SK-N-SH (cell line): ENCODE measurements at regions not wholly inside any gene's neighbourhood (a gene's known extent, or its start where the extent isn't known, plus 50 kb on each side); places are given as distances from the start of the nearest gene placed in this dataset.

Experiments
- CTCF ChIA-PET: fragments of 300-600, 350-600 bp; formaldehyde crosslinking; extraction: SDS; loops from one replicate; lab custom pipeline; 2021; lab: Yijun Ruan, JAX
- POLR2A ChIA-PET: fragments of 350-600 bp; sonication (Branson Sonifier 250); formaldehyde crosslinking; extraction: SDS; loops from one replicate; lab custom pipeline; 2020; ENCODE audit warnings: antibody characterized with exemption, inconsistent platforms; lab: Yijun Ruan, JAX
- DNase-seq: peaks from one replicate; pipeline ENCODE4 v3.0.0; 2012
- H2AFZ ChIP-seq: fragments of 200-600 bp; sonication (generic); 2 replicates; pipeline ENCODE4 v1.8.1; 2016; ENCODE audit warnings: antibody characterized with exemption, mild to moderate bottlenecking, low read depth
- H3F3A ChIP-seq: fragments of 200-600 bp; sonication (generic); replicated peaks from 2 replicates; pipeline ENCODE3; 2016; ENCODE audit warnings: antibody characterized with exemption, mild to moderate bottlenecking; ENCODE audit not compliant: insufficient read depth
- H3K27ac ChIP-seq, 2 experiments: fragments of 200-500 bp in 1 of 2; fragments of 200-600 bp in 1 of 2; sonication (Bioruptor generic) in 1 of 2; sonication (generic), shearing (Covaris generic) in 1 of 2; 2 replicates each; pipeline versions ENCODE4 v1.5.1 to v1.6.1; 2014 to 2016; ENCODE audit warnings: low read depth in 2 of 2, inconsistent platforms in 1 of 2, low read length in 1 of 2, mild to moderate bottlenecking in 1 of 2, mixed read lengths in 1 of 2
- H3K27me3 ChIP-seq: fragments of 200-600 bp; sonication (generic), shearing (Covaris generic); 2 replicates; pipeline ENCODE4 v1.6.1; 2016; ENCODE audit warnings: mixed run types; ENCODE audit not compliant: insufficient read depth
- H3K36me3 ChIP-seq, 2 experiments: fragments of 200-500 bp in 1 of 2; fragments of 200-600 bp in 1 of 2; sonication (Bioruptor generic) in 1 of 2; sonication (generic) in 1 of 2; replicated peaks in 1 of 2; 2 replicates each; pipeline versions ENCODE3 to v1.5.1; 2014 to 2016; ENCODE audit warnings: low read length in 1 of 2, mild to moderate bottlenecking in 1 of 2; ENCODE audit not compliant: insufficient read depth in 2 of 2, control insufficient read depth in 1 of 2
- H3K4me1 ChIP-seq, 2 experiments: fragments of 200-500 bp in 1 of 2; fragments of 200-600 bp in 1 of 2; sonication (Bioruptor generic) in 1 of 2; sonication (generic), shearing (Covaris generic) in 1 of 2; 2 replicates each; pipeline versions ENCODE4 v1.5.1 to v1.6.1; 2014 to 2016; ENCODE audit warnings: low read depth in 1 of 2, low read length in 1 of 2, mixed run types in 1 of 2; ENCODE audit not compliant: insufficient read depth in 2 of 2, control insufficient read depth in 1 of 2
- H3K4me2 ChIP-seq: fragments of 200-600 bp; sonication (generic), shearing (Covaris generic); 2 replicates; pipeline ENCODE4 v1.6.1; 2017; ENCODE audit warnings: mixed run types
- H3K4me3 ChIP-seq, 2 experiments: fragments of 200-500 bp in 1 of 2; fragments of 200-600 bp in 1 of 2; sonication (Bioruptor generic) in 1 of 2; sonication (generic), shearing (Covaris generic) in 1 of 2; 2 replicates each; pipeline versions ENCODE4 v1.5.1 to v1.8.1; 2014 to 2016; ENCODE audit warnings: low read depth in 2 of 2, inconsistent platforms in 1 of 2, low read length in 1 of 2, mild to moderate bottlenecking in 1 of 2, mixed read lengths in 1 of 2, moderate library complexity in 1 of 2
- H3K79me2 ChIP-seq: fragments of 200-600 bp; sonication (generic); 2 replicates; pipeline ENCODE4 v1.8.1; 2017; ENCODE audit warnings: mild to moderate bottlenecking; ENCODE audit not compliant: insufficient read depth
- H3K9ac ChIP-seq: fragments of 200-600 bp; sonication (generic); 2 replicates; pipeline ENCODE4 v1.6.1; 2017; ENCODE audit warnings: mixed run types
- H3K9me2 ChIP-seq: fragments of 200-600 bp; sonication (generic); 2 replicates; pipeline ENCODE4 v1.6.1; 2017; ENCODE audit warnings: mixed run types
- H3K9me3 ChIP-seq: fragments of 200-600 bp; sonication (generic); 2 replicates; pipeline ENCODE4 v1.6.1; 2017; ENCODE audit warnings: mixed run types, mild to moderate bottlenecking, moderate library complexity
- H4K20me1 ChIP-seq: fragments of 200-600 bp; sonication (generic); 2 replicates; pipeline ENCODE4 v1.6.1; 2017; ENCODE audit warnings: mild to moderate bottlenecking, mixed run types; ENCODE audit not compliant: insufficient read depth
- NFIC ChIP-seq: IDR thresholded peaks from 2 replicates; pipeline ENCODE4 v1.4.0; 2012; ENCODE audit warnings: borderline replicate concordance
- RXRA ChIP-seq: IDR thresholded peaks from 2 replicates; pipeline ENCODE4 v1.4.0; 2012; ENCODE audit warnings: low read depth, mild to moderate bottlenecking, borderline replicate concordance
- WGBS: methylation state at CpG from one replicate; pipeline ENCODE4 v1.1.6; 2017; ENCODE audit warnings: low lambda C conversion rate; 5-methylcytosine and 5-hydroxymethylcytosine counted together
- TF ChIP-seq, protein P1 (sequence below): IDR thresholded peaks from 2 replicates; pipeline ENCODE4 v1.4.0; 2012; ENCODE audit warnings: low read depth, borderline replicate concordance
- TF ChIP-seq, protein P2 (sequence below): IDR thresholded peaks from 2 replicates; pipeline ENCODE4 v1.4.0; 2012; ENCODE audit warnings: low read depth
- TF ChIP-seq, protein P3 (sequence below): fragments of 200-600 bp; sonication (generic); IDR thresholded peaks from 2 replicates; pipeline ENCODE4 v1.6.1; 2017; ENCODE audit warnings: antibody characterized with exemption, mild to moderate bottlenecking, moderate library complexity
- TF ChIP-seq, protein P4 (sequence below): IDR thresholded peaks from 2 replicates; pipeline ENCODE4 v1.6.1; 2012; ENCODE audit warnings: mild to moderate bottlenecking, low read depth, low read length, moderate library complexity

- no peak overlapping the region for H3K4me2 ChIP-seq
- H3K4me3 ChIP-seq = no peak overlapping the region
- ChIA-PET POLR2A (no interaction called here), CTCF (interaction anchor here (1.3 to 1.7 kb wide), 2 partner anchors 8 to 28 kb away, joined by 4 to 5 read pairs; no protein-coding TSS in a partner anchor)
- no peaks in the 10 kb centered on the region for H3K36me3 ChIP-seq
- no peaks in the 10 kb centered on the region for H3K9me3 ChIP-seq
- H3K27ac ChIP-seq = no peak overlapping the region
- no peak overlapping the region for H2AFZ ChIP-seq
- no peaks in the 10 kb centered on the region; a peak in 1 of 4 replicates for H3K4me1 ChIP-seq
- H3F3A ChIP-seq = no peaks in the 10 kb centered on the region
- no peak overlapping the region for H3K9ac ChIP-seq
- H3K27me3 ChIP-seq = peaks cover 7% of the 10 kb centered on the region; the same call in 1 of the 2 replicates
- no peaks in the 10 kb centered on the region for H4K20me1 ChIP-seq
- TF ChIP-seq, protein P1, sequence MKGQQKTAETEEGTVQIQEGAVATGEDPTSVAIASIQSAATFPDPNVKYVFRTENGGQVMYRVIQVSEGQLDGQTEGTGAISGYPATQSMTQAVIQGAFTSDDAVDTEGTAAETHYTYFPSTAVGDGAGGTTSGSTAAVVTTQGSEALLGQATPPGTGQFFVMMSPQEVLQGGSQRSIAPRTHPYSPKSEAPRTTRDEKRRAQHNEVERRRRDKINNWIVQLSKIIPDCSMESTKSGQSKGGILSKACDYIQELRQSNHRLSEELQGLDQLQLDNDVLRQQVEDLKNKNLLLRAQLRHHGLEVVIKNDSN = no peak
- no peak for TF ChIP-seq RXRA
- TF ChIP-seq, protein P2, sequence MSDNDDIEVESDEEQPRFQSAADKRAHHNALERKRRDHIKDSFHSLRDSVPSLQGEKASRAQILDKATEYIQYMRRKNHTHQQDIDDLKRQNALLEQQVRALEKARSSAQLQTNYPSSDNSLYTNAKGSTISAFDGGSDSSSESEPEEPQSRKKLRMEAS = no peak
- no peaks in the 10 kb centered on the region for H3K9me2 ChIP-seq
- H3K79me2 ChIP-seq = no peaks in the 10 kb centered on the region
- DNase-seq = no peak
- WGBS = 12% methylated on average over 4 of the region's 4 CpGs
Measured at GRCh38 chr7:115708013-115708341, 322.6 kb downstream of the TFEC start.

DNA sequence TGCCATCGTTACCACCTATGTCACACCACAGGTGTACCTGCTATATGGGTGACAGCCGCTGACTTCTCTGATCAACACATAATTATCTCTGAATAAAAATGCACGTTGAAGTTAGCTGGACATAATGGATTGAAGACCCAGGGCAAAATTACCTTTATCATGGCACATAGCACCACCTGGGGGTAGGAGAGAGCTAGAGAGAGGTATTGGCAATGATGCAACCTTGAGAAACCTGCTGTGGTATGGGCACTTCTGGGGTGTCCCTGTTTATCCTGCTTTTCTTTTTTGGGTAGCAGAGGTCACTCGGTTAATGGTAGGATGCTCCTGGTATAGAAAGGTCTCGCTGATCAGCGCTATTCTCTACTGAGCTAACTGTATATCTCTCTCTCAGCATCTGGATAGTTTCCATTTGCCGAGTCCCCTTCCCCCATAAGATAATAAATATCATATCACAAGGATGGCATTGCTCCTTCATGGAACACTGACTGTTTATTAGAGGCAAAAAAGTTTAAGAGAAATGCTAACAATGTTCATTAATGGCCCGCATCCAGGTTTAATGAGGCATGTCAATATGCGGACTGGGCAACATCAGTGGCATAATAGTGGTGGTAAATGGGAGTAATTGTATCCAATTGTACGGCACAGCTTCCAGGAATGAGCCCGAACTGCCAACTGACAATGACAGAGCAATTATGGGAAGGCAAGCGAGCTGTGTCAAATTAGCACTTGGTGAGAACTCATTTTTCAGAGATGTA lies 323.1 kb downstream of the TFEC start:
- Histone ChIP-seq H3K36me3 (no peaks in the 10 kb centered on the region), H3K27me3 (peaks cover 7% of the 10 kb centered on the region; the same call in 1 of the 2 replicates), H4K20me1 (no peaks in the 10 kb centered on the region), H3K9ac (no peak overlapping the region), H3K4me3 (no peak overlapping the region), H3K27ac (no peak overlapping the region), H3K79me2 (no peaks in the 10 kb centered on the region), H3F3A (no peaks in the 10 kb centered on the region), H3K4me1 (no peaks in the 10 kb centered on the region; a peak in 1 of 4 replicates), H3K4me2 (no peak overlapping the region), H3K9me2 (no peaks in the 10 kb centered on the region), H2AFZ (no peak overlapping the region), H3K9me3 (no peaks in the 10 kb centered on the region)
- DNase-seq = no peak
- WGBS = 7% methylated on average over 12 of the region's 12 CpGs
- CTCF ChIA-PET = interaction anchor here (0.6 to 1.7 kb wide), 3 partner anchors 9 to 1274 kb away, joined by 3 to 5 read pairs (median 4); no protein-coding TSS in a partner anchor
- POLR2A ChIA-PET = no interaction called here
- TF ChIP-seq NFIC = no peak
- TF ChIP-seq, protein P1 = no peak
- TF ChIP-seq, protein P3, sequence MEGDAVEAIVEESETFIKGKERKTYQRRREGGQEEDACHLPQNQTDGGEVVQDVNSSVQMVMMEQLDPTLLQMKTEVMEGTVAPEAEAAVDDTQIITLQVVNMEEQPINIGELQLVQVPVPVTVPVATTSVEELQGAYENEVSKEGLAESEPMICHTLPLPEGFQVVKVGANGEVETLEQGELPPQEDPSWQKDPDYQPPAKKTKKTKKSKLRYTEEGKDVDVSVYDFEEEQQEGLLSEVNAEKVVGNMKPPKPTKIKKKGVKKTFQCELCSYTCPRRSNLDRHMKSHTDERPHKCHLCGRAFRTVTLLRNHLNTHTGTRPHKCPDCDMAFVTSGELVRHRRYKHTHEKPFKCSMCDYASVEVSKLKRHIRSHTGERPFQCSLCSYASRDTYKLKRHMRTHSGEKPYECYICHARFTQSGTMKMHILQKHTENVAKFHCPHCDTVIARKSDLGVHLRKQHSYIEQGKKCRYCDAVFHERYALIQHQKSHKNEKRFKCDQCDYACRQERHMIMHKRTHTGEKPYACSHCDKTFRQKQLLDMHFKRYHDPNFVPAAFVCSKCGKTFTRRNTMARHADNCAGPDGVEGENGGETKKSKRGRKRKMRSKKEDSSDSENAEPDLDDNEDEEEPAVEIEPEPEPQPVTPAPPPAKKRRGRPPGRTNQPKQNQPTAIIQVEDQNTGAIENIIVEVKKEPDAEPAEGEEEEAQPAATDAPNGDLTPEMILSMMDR = peak; percentile 36
- TF ChIP-seq, protein P4, sequence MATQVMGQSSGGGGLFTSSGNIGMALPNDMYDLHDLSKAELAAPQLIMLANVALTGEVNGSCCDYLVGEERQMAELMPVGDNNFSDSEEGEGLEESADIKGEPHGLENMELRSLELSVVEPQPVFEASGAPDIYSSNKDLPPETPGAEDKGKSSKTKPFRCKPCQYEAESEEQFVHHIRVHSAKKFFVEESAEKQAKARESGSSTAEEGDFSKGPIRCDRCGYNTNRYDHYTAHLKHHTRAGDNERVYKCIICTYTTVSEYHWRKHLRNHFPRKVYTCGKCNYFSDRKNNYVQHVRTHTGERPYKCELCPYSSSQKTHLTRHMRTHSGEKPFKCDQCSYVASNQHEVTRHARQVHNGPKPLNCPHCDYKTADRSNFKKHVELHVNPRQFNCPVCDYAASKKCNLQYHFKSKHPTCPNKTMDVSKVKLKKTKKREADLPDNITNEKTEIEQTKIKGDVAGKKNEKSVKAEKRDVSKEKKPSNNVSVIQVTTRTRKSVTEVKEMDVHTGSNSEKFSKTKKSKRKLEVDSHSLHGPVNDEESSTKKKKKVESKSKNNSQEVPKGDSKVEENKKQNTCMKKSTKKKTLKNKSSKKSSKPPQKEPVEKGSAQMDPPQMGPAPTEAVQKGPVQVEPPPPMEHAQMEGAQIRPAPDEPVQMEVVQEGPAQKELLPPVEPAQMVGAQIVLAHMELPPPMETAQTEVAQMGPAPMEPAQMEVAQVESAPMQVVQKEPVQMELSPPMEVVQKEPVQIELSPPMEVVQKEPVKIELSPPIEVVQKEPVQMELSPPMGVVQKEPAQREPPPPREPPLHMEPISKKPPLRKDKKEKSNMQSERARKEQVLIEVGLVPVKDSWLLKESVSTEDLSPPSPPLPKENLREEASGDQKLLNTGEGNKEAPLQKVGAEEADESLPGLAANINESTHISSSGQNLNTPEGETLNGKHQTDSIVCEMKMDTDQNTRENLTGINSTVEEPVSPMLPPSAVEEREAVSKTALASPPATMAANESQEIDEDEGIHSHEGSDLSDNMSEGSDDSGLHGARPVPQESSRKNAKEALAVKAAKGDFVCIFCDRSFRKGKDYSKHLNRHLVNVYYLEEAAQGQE = no peak
